SU-DHL-6 (cell line): ENCODE measurements at regions not wholly inside any gene's neighbourhood (a gene's known extent, or its start where the extent isn't known, plus 50 kb on each side); places are given as distances from the start of the nearest gene placed in this dataset.

Experiments
- CTCF ChIP-seq: fragments of 200-600 bp; sonication (generic); IDR thresholded peaks from one replicate; pipeline ENCODE4 v1.5.1; 2017; ENCODE audit warnings: antibody characterized with exemption, mild to moderate bottlenecking, low read length, moderate library complexity; ENCODE audit not compliant: insufficient read depth, poor library complexity, severe bottlenecking
- EZH2phosphoT487 ChIP-seq: fragments of 200-600 bp; sonication (generic), shearing (Covaris generic); conservative IDR thresholded peaks from 2 replicates; pipeline ENCODE4 v1.6.1; 2018; ENCODE audit warnings: mild to moderate bottlenecking, antibody characterized with exemption, low read length, moderate library complexity, mixed read lengths

- TF ChIP-seq CTCF (no peak), EZH2phosphoT487 (no peak)
Observed at GRCh38 chr11:25197515-25197914, 700.7 kb downstream of the LUZP2 start.
